HepG2 (cell line): ENCODE measurements at regions not wholly inside any gene's neighbourhood (a gene's known extent, or its start where the extent isn't known, plus 50 kb on each side); places are given as distances from the start of the nearest gene placed in this dataset.

ENCODE experiments used
- AHDC1 ChIP-seq: sonication (generic); formaldehyde crosslinking; IDR thresholded peaks from 2 replicates; pipeline ENCODE4 v1.5.1; 2020; ENCODE audit warnings: mild to moderate bottlenecking, missing genetic modification reagents, borderline replicate concordance
- ATF7-NPFF ChIP-seq: sonication (generic); formaldehyde crosslinking; IDR thresholded peaks from 2 replicates; pipeline ENCODE4 v1.8.1; 2023; ENCODE audit warnings: mild to moderate bottlenecking, low read depth, missing genetic modification reagents, moderate library complexity
- CENPBD1 ChIP-seq: sonication (generic); formaldehyde crosslinking; IDR thresholded peaks from 2 replicates; pipeline ENCODE4 v1.8.0; 2022; ENCODE audit warnings: missing genetic modification reagents, low read depth, mild to moderate bottlenecking, borderline replicate concordance
- ETS1 ChIP-seq: sonication (generic); formaldehyde crosslinking; IDR thresholded peaks from 2 replicates; pipeline ENCODE4 v1.4.0; 2020; ENCODE audit warnings: missing genetic modification reagents
- GRHL1 ChIP-seq: sonication (generic); formaldehyde crosslinking; conservative IDR thresholded peaks from 2 replicates; pipeline ENCODE4 v1.8.0; 2022; ENCODE audit warnings: missing genetic modification reagents
- KAT7 ChIP-seq: IDR thresholded peaks from 2 replicates; pipeline ENCODE4 v1.6.1; 2018; ENCODE audit warnings: borderline replicate concordance, missing compliant biosample characterization
- KMT2A ChIP-seq: sonication (generic); formaldehyde crosslinking; IDR thresholded peaks from 2 replicates; pipeline ENCODE4 v1.4.0; 2020; ENCODE audit warnings: missing genetic modification reagents
- NR2F6 ChIP-seq, 2 experiments: IDR thresholded peaks; 2 replicates each; pipeline ENCODE4 v1.6.1; 2016; ENCODE audit warnings: antibody characterized with exemption in 1 of 2, mild to moderate bottlenecking in 1 of 2
- PHB2 ChIP-seq: fragments of 450-650 bp; IDR thresholded peaks from 2 replicates; pipeline ENCODE4 v1.6.1; 2018; ENCODE audit not compliant: partially characterized antibody
- POGZ ChIP-seq: sonication (generic); formaldehyde crosslinking; IDR thresholded peaks from 2 replicates; pipeline ENCODE4 v1.4.0; 2020; ENCODE audit warnings: mild to moderate bottlenecking, missing genetic modification reagents
- SCMH1 ChIP-seq: sonication (generic); formaldehyde crosslinking; IDR thresholded peaks from 2 replicates; pipeline ENCODE4 v1.9.0; 2021; ENCODE audit warnings: missing genetic modification reagents, mild to moderate bottlenecking, borderline replicate concordance
- SMAD9 ChIP-seq: sonication (generic); formaldehyde crosslinking; IDR thresholded peaks from 2 replicates; pipeline ENCODE4 v1.5.1; 2020; ENCODE audit warnings: mild to moderate bottlenecking, missing genetic modification reagents
- SNRNP70 ChIP-seq: fragments of 200-400 bp; formaldehyde crosslinking; IDR thresholded peaks from 2 replicates; pipeline ENCODE4 v1.6.1; 2017; ENCODE audit warnings: mild to moderate bottlenecking, low read depth, low read length, moderate library complexity
- SOX13 ChIP-seq, 3 experiments: fragments of 450-650 bp in 1 of 3; sonication (generic) in 1 of 3; formaldehyde crosslinking in 1 of 3; IDR thresholded peaks in 2 of 3; conservative IDR thresholded peaks in 1 of 3; 2 replicates each; pipeline versions ENCODE4 v1.5.0 to v1.6.1; 2016 to 2020; ENCODE audit warnings: antibody characterized with exemption in 1 of 3, mild to moderate bottlenecking in 1 of 3, missing compliant biosample characterization in 1 of 3, missing genetic modification reagents in 1 of 3, moderate library complexity in 1 of 3
- TBX2 ChIP-seq: sonication (generic); formaldehyde crosslinking; IDR thresholded peaks from 2 replicates; pipeline ENCODE4 v1.5.0; 2020; ENCODE audit warnings: missing genetic modification reagents, mild to moderate bottlenecking, borderline replicate concordance
- TIGD3 ChIP-seq: sonication (generic); formaldehyde crosslinking; IDR thresholded peaks from 2 replicates; pipeline ENCODE4 v1.5.1; 2020; ENCODE audit warnings: mild to moderate bottlenecking, missing genetic modification reagents, borderline replicate concordance
- ZNF556 ChIP-seq: sonication (generic); formaldehyde crosslinking; IDR thresholded peaks from 2 replicates; pipeline ENCODE4 v1.4.0; 2020; ENCODE audit warnings: mild to moderate bottlenecking, missing genetic modification reagents, borderline replicate concordance
- ZNF558 ChIP-seq: sonication (generic); formaldehyde crosslinking; IDR thresholded peaks from 2 replicates; pipeline ENCODE4 v1.9.0; 2022; ENCODE audit warnings: mild to moderate bottlenecking, missing genetic modification reagents, borderline replicate concordance
- ZNF782 ChIP-seq: sonication (generic); formaldehyde crosslinking; IDR thresholded peaks from 2 replicates; pipeline ENCODE4 v1.4.0; 2020; ENCODE audit warnings: missing genetic modification reagents, mild to moderate bottlenecking, borderline replicate concordance

- no peak for TF ChIP-seq ATF7-NPFF (CRISPR knock-in tag)
- TF ChIP-seq CENPBD1 (CRISPR knock-in tag) = no peak
- no peak for TF ChIP-seq KMT2A (CRISPR knock-in tag)
- TF ChIP-seq NR2F6 (IDR thresholded peaks at IDR 0.05) = no peak
- TF ChIP-seq NR2F6 (CRISPR knock-in tag; IDR thresholded peaks at IDR 0.05) = peak; percentile 32; the same call in 1 of the 2 replicates
- TF ChIP-seq SOX13 (IDR thresholded peaks at IDR 0.05) = 0 out of 2 replicates have a peak, but pooled peaks have one; percentile 26
- peak in 1 of 2 experiments; percentile 24; a peak in 1 of 4 replicates for TF ChIP-seq SOX13 (CRISPR knock-in tag; conservative IDR thresholded peaks at IDR 0.05 in 1 of 2, IDR thresholded peaks at IDR 0.05 in 1 of 2)
- TF ChIP-seq ETS1 = no peak
- no peak for TF ChIP-seq SMAD9 (CRISPR knock-in tag)
- no peak for TF ChIP-seq ZNF558 (CRISPR knock-in tag)
- peak; percentile 43; the same call in 1 of the 2 replicates for TF ChIP-seq AHDC1 (CRISPR knock-in tag)
- TF ChIP-seq SNRNP70 = no peak
- TF ChIP-seq GRHL1 (CRISPR knock-in tag) = no peak
- TF ChIP-seq PHB2 = no peak
- no peak for TF ChIP-seq ZNF556
- TF ChIP-seq SCMH1 (CRISPR knock-in tag) = no peak
- no peak for TF ChIP-seq ZNF782 (CRISPR knock-in tag)
- 0 out of 2 replicates have a peak, but pooled peaks have one; percentile 44 for TF ChIP-seq POGZ (CRISPR knock-in tag)
- TF ChIP-seq TBX2 (CRISPR knock-in tag) = no peak
- TF ChIP-seq TIGD3 = no peak
- no peak for TF ChIP-seq KAT7 (CRISPR knock-in tag)
Measured at GRCh38 chr15:62858343-62858742, 184.2 kb upstream of the TPM1 start (continued).
